PC-9 (cell line): ENCODE measurements at regions not wholly inside any gene's neighbourhood (a gene's known extent, or its start where the extent isn't known, plus 50 kb on each side); places are given as distances from the start of the nearest gene placed in this dataset.

Source experiments
- EZH2 ChIP-seq: fragments of 200-600 bp; sonication (generic); IDR thresholded peaks from 2 replicates; pipeline ENCODE4 v1.8.0; 2017; ENCODE audit warnings: antibody characterized with exemption, low read depth
- TF ChIP-seq, protein P1 (sequence below): fragments of 200-600 bp; sonication (generic); conservative IDR thresholded peaks from 2 replicates; pipeline ENCODE4 v1.6.1; 2017; ENCODE audit warnings: mixed run types, antibody characterized with exemption, mild to moderate bottlenecking, moderate library complexity

DNA sequence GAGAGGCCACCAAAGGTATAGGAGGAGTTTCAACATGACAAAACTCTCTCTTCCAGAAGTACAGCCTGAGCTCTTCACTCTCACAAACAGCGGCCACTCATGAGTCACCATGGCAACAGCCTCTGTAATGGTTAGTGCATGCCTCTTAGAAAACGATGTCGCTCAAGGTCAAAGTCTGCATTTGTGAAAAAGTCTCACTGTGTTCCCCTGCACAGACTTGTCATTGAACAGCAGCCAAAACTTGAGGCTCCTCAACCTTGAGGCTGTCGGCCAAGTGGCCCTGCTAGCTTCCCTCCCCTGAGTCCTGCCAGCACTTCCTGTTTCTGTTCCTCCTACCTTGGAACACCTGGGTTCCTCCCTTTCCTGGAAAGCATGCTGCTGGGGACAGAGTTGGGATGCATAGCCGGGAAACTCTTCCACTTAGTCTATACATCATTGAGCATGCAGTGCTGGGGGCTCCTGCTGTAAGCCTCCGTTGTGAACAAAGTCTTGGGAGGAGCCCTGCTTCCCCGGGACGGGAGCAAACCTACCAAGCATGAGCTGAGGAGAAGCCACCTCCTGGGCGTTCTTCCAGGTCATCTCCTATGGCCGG, 66.6 kb downstream of the ING2 start:
- TF ChIP-seq, protein P1, sequence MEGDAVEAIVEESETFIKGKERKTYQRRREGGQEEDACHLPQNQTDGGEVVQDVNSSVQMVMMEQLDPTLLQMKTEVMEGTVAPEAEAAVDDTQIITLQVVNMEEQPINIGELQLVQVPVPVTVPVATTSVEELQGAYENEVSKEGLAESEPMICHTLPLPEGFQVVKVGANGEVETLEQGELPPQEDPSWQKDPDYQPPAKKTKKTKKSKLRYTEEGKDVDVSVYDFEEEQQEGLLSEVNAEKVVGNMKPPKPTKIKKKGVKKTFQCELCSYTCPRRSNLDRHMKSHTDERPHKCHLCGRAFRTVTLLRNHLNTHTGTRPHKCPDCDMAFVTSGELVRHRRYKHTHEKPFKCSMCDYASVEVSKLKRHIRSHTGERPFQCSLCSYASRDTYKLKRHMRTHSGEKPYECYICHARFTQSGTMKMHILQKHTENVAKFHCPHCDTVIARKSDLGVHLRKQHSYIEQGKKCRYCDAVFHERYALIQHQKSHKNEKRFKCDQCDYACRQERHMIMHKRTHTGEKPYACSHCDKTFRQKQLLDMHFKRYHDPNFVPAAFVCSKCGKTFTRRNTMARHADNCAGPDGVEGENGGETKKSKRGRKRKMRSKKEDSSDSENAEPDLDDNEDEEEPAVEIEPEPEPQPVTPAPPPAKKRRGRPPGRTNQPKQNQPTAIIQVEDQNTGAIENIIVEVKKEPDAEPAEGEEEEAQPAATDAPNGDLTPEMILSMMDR, result no peak
- TF ChIP-seq EZH2, result no peak
